CD4-positive, CD25-positive, alpha-beta regulatory T cell (primary cell): ENCODE measurements at regions not wholly inside any gene's neighbourhood (a gene's known extent, or its start where the extent isn't known, plus 50 kb on each side); places are given as distances from the start of the nearest gene placed in this dataset.

ENCODE experiments used
- ATAC-seq, 2 donors: fragments of 150-1000 bp; cut with Tn5 transposase; one replicate each; pipeline ENCODE4 v1.10.0; 2021; ENCODE audit warnings: low read depth in 2 of 2, moderate number of reproducible peaks in 2 of 2, moderate library complexity in 1 of 2
- DNase-seq, 3 donors: peaks; one replicate each; pipeline versions ENCODE4 v3.0.0 to v3.0.0-alpha.2; 2012 to 2022; ENCODE audit warnings: mixed read lengths in 1 of 3
- H3K27ac ChIP-seq: one replicate; pipeline ENCODE4 v1.7.0; 2013; ENCODE audit warnings: mild to moderate bottlenecking, low read length; ENCODE audit not compliant: insufficient read depth, poor library complexity, severe bottlenecking
- H3K27me3 ChIP-seq: one replicate; pipeline ENCODE4 v1.7.0; 2013; ENCODE audit warnings: low read length; ENCODE audit not compliant: control insufficient read depth, insufficient read depth
- H3K36me3 ChIP-seq: one replicate; pipeline ENCODE4 v1.7.0; 2013; ENCODE audit warnings: mild to moderate bottlenecking, low read length, moderate library complexity; ENCODE audit not compliant: control insufficient read depth, insufficient read depth
- H3K4me1 ChIP-seq: 2 replicates; pipeline ENCODE4 v1.7.0; 2013; ENCODE audit warnings: mild to moderate bottlenecking, low read length; ENCODE audit not compliant: insufficient read depth, control insufficient read depth, poor library complexity, severe bottlenecking
- H3K4me3 ChIP-seq: one replicate; pipeline ENCODE4 v1.7.0; 2013; ENCODE audit warnings: low read depth, mild to moderate bottlenecking, low read length, moderate library complexity
- H3K9me3 ChIP-seq, 2 experiments: 1 replicate in 1 of 2; 2 replicates in 1 of 2; pipeline ENCODE4 v1.7.0; 2013; ENCODE audit warnings: low read length in 2 of 2, mild to moderate bottlenecking in 1 of 2, moderate library complexity in 1 of 2; ENCODE audit not compliant: control insufficient read depth in 2 of 2
- H3K27ac Mint-ChIP-seq, 3 donors: one replicate each; pipeline ENCODE4 v1.8.0; 2020 to 2022; ENCODE audit warnings: mild to moderate bottlenecking in 3 of 3, mixed read lengths in 3 of 3, moderate library complexity in 2 of 3
- H3K27me3 Mint-ChIP-seq: one replicate; pipeline ENCODE4 v1.8.0; 2022; ENCODE audit warnings: mild to moderate bottlenecking, mixed read lengths
- H3K36me3 Mint-ChIP-seq: one replicate; pipeline ENCODE4 v1.8.0; 2020; ENCODE audit warnings: mixed read lengths
- H3K4me1 Mint-ChIP-seq, 4 donors: one replicate each; pipeline ENCODE4 v1.8.0; 2020 to 2022; ENCODE audit warnings: mixed read lengths in 4 of 4, mild to moderate bottlenecking in 1 of 4
- H3K4me3 Mint-ChIP-seq, 4 donors: one replicate each; pipeline ENCODE4 v1.8.0; 2020 to 2022; ENCODE audit warnings: mild to moderate bottlenecking in 4 of 4, mixed read lengths in 4 of 4, moderate library complexity in 3 of 4
- H3K9me3 Mint-ChIP-seq, 7 donors: one replicate each; pipeline ENCODE4 v1.8.0; 2020 to 2022; ENCODE audit warnings: mixed read lengths in 7 of 7, mild to moderate bottlenecking in 3 of 7, moderate library complexity in 2 of 7

- Histone ChIP-seq H3K27ac (no peak overlapping the region), H3K4me1 (no peaks in the 10 kb centered on the region), H3K9me3 (peaks cover 0 to 6% of the 10 kb centered on the region in 2 experiments), H3K36me3 (no peaks in the 10 kb centered on the region), H3K27me3 (peaks cover 5% of the 10 kb centered on the region), H3K4me3 (no peak overlapping the region)
- H3K27ac Mint-ChIP-seq = no peak overlapping the region
- H3K27me3 Mint-ChIP-seq = peaks cover 15% of the 10 kb centered on the region
- no peak for ATAC-seq
- H3K4me3 Mint-ChIP-seq = no peak overlapping the region
- H3K36me3 Mint-ChIP-seq = no peaks in the 10 kb centered on the region
- no peak for DNase-seq
- peaks cover 0 to 20% (median 0%) of the 10 kb centered on the region in 7 donors for H3K9me3 Mint-ChIP-seq
- no peaks in the 10 kb centered on the region for H3K4me1 Mint-ChIP-seq
These were observed 65.3 kb upstream of the ADRB2 start for GRCh38 chr5:148760945-148761638.

- H3K4me1 Mint-ChIP-seq = no peaks in the 10 kb centered on the region
- ATAC-seq = no peak
- H3K27me3 Mint-ChIP-seq = peaks cover 23% of the 10 kb centered on the region
These were observed 62.4 kb upstream of the ADRB2 start for GRCh38 chr5:148763996-148764395.

GRCh38 chr5:148765061-148765460, 61.4 kb upstream of the ADRB2 start:
- Histone ChIP-seq H3K36me3 (no peaks in the 10 kb centered on the region), H3K27ac (no peak overlapping the region), H3K27me3 (peaks cover 5% of the 10 kb centered on the region), H3K9me3 (no peaks in the 10 kb centered on the region), H3K4me1 (no peaks in the 10 kb centered on the region), H3K4me3 (no peak overlapping the region)
- Mint-ChIP-seq H3K4me3 (no peak overlapping the region), H3K36me3 (no peaks in the 10 kb centered on the region), H3K27me3 (peaks cover 23% of the 10 kb centered on the region), H3K4me1 (no peaks in the 10 kb centered on the region), H3K27ac (no peak overlapping the region), H3K9me3 (peaks cover 0 to 4% (median 0%) of the 10 kb centered on the region in 7 donors)
- no peak for ATAC-seq
- DNase-seq = no peak

More at GRCh38 chr5:148763996-148764395, 62.4 kb upstream of the ADRB2 start:
- DNase-seq = no peak
- no peak overlapping the region for H3K27ac ChIP-seq
- peaks cover 0 to 6% (median 0%) of the 10 kb centered on the region in 7 donors for H3K9me3 Mint-ChIP-seq
- H3K27ac Mint-ChIP-seq = no peak overlapping the region
- no peaks in the 10 kb centered on the region for H3K9me3 ChIP-seq
- H3K4me3 Mint-ChIP-seq = no peak overlapping the region
- peaks cover 7% of the 10 kb centered on the region for H3K27me3 ChIP-seq
- H3K36me3 ChIP-seq = no peaks in the 10 kb centered on the region
- no peaks in the 10 kb centered on the region for H3K4me1 ChIP-seq
- H3K4me3 ChIP-seq = no peak overlapping the region
- no peaks in the 10 kb centered on the region for H3K36me3 Mint-ChIP-seq

DNA sequence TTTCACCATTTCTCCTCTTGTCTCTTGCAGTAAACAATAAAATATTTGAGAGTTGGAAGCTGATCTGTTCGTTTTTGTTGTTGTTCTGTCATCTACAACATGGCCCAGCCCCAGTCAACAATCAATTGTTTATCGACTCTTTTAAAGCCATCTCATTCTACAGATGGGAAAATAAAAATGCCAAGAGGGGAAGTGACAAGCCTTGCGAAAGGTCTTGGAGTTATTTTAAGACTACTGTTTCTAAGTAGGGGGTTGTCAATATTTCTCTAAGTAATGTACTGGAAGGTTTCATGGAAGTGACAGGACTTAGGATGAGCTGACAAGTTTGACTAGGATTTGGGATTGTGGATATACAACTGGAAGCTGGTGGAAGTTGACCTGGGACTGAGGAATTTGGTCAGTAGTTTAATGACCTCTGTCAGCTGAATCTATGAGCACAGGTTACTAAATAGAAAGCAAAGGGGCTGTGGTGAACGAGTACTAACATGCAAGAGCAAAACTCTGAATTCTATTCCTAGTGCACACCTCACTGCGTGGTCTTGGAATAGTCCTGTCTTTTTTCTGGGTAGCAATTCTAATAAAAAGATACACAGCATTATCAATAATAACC, 57.5 kb upstream of the ADRB2 start:
- no peak overlapping the region for H3K27ac ChIP-seq
- peaks cover 17% of the 10 kb centered on the region for H3K27me3 Mint-ChIP-seq

GRCh38 chr5:148769941-148770340, 56.5 kb upstream of the ADRB2 start:
- H3K27me3 Mint-ChIP-seq = peaks cover 14% of the 10 kb centered on the region
- H3K27ac ChIP-seq = no peak overlapping the region
- H3K4me3 ChIP-seq = no peak overlapping the region
- no peaks in the 10 kb centered on the region for H3K36me3 ChIP-seq
- H3K9me3 Mint-ChIP-seq = peaks cover 0 to 5% (median 0%) of the 10 kb centered on the region in 7 donors
- no peaks in the 10 kb centered on the region for H3K4me1 Mint-ChIP-seq
- H3K27ac Mint-ChIP-seq = no peak overlapping the region
- no peak for DNase-seq
- H3K4me1 ChIP-seq = no peaks in the 10 kb centered on the region
- H3K4me3 Mint-ChIP-seq = no peak overlapping the region
- no peaks in the 10 kb centered on the region for H3K9me3 ChIP-seq
- no peaks in the 10 kb centered on the region for H3K36me3 Mint-ChIP-seq
- peaks cover 23% of the 10 kb centered on the region for H3K27me3 ChIP-seq
- no peak for ATAC-seq

More for the DNA sequence above, 57.5 kb upstream of the ADRB2 start:
- H3K4me3 Mint-ChIP-seq = no peak overlapping the region
- peaks cover 22% of the 10 kb centered on the region for H3K27me3 ChIP-seq
- H3K27ac Mint-ChIP-seq = no peak overlapping the region
- no peaks in the 10 kb centered on the region for H3K9me3 ChIP-seq
- no peak for ATAC-seq
- no peaks in the 10 kb centered on the region for H3K4me1 ChIP-seq
- H3K9me3 Mint-ChIP-seq = peaks cover 0 to 5% (median 0%) of the 10 kb centered on the region in 7 donors
- no peaks in the 10 kb centered on the region for H3K36me3 ChIP-seq
- H3K36me3 Mint-ChIP-seq = no peaks in the 10 kb centered on the region
- no peak for DNase-seq
- H3K4me1 Mint-ChIP-seq = no peaks in the 10 kb centered on the region
- no peak overlapping the region for H3K4me3 ChIP-seq

GRCh38 chr5:148774313-148774712, 52.1 kb upstream of the ADRB2 start:
- H3K27ac ChIP-seq = no peak overlapping the region
- Mint-ChIP-seq H3K9me3 (peaks cover 0 to 1% (median 0%) of the 10 kb centered on the region in 7 donors), H3K27ac (no peak overlapping the region), H3K4me1 (no peaks in the 10 kb centered on the region), H3K27me3 (peaks cover 9% of the 10 kb centered on the region), H3K4me3 (no peak overlapping the region), H3K36me3 (no peaks in the 10 kb centered on the region)
- no peaks in the 10 kb centered on the region for H3K36me3 ChIP-seq
- DNase-seq (no peak), ATAC-seq (no peak)
- no peak overlapping the region for H3K4me3 ChIP-seq
- H3K4me1 ChIP-seq = no peaks in the 10 kb centered on the region
- peaks cover 21% of the 10 kb centered on the region for H3K27me3 ChIP-seq
- no peaks in the 10 kb centered on the region for H3K9me3 ChIP-seq

DNA sequence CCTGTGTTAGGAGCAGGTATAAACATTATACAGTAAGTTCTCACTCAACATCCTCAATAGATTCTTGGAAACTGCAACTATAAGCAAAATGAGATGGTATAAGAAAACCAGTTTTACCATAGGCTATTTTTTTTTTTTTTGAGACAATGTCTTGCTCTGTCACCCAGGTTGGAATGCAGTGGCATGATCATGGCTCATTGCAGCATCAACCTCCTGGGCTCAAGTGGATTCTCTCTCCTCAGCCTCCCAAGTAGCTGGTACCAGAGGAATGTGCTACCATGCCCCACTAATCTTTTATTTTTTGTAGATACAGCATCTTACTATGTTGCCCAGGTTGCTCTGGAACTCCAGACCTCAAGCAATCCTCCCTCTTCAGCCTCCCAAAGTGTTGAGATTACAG, 50.1 kb upstream of the ADRB2 start:
- Histone ChIP-seq H3K4me3 (no peak overlapping the region), H3K27ac (no peak overlapping the region), H3K4me1 (no peaks in the 10 kb centered on the region), H3K9me3 (no peaks in the 10 kb centered on the region), H3K36me3 (no peaks in the 10 kb centered on the region), H3K27me3 (peaks cover 17% of the 10 kb centered on the region)
- Mint-ChIP-seq H3K27ac (no peak overlapping the region), H3K36me3 (no peaks in the 10 kb centered on the region), H3K4me1 (no peaks in the 10 kb centered on the region), H3K27me3 (peaks cover 11% of the 10 kb centered on the region), H3K9me3 (peaks cover 0 to under 1% (median 0%) of the 10 kb centered on the region in 7 donors), H3K4me3 (no peak overlapping the region)
- ATAC-seq = no peak
- no peak for DNase-seq
